Femur (tissue), 1 donor: ENCODE measurements at regions not wholly inside any gene's neighbourhood (a gene's known extent, or its start where the extent isn't known, plus 50 kb on each side); places are given as distances from the start of the nearest gene placed in this dataset.

Source experiments
- DNase-seq: peaks from one replicate; pipeline ENCODE4 v3.0.0-alpha.2; 2017

DNA sequence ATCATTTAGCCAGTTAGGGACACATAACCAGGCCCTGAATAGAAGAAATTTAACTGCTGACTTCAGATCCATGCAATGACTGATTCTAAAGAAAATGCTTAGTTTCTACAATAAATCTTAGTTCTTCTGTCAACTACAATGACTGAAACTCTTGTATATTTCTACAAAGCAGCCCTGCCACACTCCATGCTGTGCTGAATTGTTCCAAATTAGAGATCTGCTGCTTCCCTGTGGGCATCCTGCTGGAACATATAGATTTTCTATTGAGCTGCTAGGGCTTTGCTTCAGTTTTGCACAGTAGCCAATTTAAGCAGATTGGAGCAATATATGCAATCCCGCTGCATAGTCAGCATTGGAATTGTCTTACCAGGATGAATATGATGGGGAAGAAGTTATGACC lies 312.8 kb upstream of the SMIM31 start:
- DNase-seq: no peak

DNA sequence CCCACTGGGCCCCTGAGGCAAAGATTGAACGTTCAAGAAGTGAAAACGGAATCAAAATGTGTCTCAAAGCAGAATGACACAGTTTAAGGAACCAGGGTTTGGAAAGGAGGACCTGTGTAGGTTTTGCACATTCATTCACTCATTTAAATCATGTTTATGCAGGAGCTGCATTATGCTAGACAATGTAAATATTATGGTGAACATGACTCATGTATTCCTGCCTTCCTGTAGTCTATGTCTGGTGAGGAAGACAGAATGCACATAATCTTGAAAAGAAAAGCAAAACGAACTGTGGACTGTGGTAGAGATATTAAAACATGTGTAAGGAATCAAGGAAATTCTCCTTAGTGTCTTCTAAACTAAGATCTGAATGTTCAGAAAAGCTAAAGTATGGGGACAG lies 311.8 kb upstream of the SMIM31 start:
- no peak for DNase-seq

DNA sequence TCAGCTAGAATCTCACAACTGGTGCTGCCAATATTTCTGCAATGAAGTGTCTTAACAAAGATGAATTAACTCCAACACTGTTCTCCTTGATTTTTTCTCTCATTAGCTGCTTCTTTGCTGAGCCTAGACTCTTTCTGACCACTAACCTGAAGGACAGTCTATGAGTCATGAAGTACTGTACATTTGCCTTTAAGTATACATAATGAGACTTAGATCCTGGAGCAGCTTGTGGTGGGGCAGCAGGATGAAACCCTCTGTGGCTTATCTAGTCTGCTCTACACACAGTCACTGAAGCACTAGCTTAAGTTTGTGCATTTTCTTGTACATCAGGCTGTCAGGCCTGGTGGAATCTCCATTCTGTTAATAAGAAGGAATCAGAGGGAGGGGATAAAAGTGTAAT lies 307.4 kb upstream of the SMIM31 start:
- no peak for DNase-seq

DNA sequence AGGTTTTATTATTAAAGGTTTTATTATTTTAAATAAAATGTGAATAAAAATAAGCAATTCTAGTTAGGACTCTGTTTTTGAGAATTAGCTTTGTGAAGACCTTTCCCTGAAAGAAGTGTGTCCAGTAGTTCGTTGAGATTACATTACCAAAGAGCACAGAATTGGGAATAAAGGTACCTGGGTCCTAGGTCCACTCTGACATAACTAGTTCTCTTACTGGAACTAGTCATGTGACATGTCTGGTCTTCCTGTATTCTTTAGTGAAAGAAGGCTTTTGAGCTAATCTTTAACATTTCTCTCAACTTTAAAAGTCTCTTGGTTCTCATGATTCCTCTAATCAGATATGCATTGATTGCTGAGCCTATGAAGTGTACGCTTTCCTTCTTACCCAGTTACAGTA lies 292.0 kb upstream of the SMIM31 start:
- DNase-seq: no peak

DNA sequence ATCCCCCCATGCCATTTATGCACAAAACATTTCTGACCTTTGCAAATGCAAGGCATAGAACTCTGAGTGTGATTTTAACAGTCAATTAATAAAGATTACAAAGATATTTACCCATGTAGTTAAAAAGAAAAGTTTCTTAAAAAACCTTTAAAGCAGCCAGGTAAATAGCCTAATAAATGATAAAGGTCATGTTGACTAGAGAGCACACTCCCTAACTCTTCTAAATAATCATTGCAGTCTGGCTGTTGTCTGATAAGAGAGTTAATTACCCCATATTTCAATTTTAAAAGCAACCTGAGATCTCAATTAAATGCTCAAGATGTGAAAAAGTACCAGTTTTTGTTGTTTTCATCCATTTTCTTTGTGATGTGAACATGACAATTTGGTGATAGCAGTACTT lies 291.5 kb upstream of the SMIM31 start:
- DNase-seq: no peak

DNA sequence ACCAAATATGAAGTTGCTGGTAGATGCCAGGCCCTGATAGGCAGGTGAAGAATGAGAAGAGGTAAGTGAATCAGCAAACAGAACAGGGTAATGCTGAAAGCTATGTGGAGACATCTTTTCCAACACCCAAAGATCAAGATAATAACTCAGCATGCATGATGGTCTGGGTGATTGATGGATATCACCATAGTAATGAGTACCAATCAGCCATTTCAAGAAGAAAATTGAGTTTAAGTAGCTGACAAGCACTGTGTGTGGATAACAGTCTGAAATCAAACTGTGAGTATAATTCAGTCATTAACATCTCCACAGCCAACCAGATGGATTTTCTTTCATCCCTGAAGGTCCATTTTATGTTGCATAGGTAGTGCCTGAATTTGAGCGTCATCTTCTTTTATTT lies 289.6 kb upstream of the SMIM31 start:
- no peak for DNase-seq

DNA sequence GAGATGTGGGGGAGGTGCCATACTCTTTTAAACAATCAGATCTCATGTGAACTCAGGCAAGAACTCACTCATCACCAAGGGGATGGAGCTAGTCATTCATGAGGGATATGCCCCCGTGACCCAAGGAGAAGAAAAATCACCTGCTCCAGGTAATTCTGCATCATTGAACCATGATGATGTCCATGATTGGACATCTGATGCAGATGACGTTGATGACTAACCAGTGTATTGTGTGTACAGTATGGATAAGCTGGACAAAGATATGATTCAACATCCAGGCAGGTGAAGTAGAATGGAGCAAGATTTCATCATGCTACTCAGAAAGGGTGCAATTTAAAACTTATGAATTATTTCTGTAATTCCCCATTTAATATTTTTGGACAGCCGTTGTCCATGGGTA lies 286.4 kb upstream of the SMIM31 start:
- DNase-seq: no peak

DNA sequence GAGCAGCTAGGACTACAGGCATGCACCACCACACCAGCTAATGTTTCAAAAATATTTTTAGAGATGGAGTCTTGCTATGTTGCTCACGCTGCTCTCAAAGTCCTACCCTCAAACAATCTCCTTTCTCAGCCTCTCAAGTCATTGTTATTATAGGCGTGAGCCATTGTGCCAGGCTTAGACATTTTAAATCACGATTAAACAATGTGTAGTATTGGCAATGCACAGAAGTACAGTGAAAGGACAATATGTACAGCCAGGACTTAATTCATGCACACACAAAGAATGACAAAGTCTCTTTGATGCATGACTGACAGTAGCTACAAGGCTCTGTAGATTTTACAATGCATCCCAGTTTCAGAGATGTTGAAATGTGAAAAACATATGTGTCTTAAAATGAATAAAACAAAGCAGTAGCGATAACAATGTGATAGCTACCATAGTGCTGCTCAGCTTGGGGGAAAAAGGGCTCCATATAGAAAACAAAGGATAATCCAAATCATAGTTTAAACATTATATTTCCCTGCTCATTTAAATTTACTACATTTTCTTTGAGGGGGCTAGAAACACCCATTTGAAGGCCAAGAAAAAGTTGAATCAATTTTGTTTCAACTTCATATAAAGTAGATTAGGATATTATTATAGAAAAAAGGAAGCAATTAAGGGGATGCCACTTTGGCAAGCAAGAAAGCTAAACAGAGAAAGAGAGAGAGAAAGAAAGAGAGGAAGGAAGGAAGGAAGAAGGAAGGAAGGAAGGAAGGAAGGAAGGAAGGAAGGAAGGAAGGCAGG lies 272.4 kb upstream of the SMIM31 start:
- DNase-seq: no peak

DNA sequence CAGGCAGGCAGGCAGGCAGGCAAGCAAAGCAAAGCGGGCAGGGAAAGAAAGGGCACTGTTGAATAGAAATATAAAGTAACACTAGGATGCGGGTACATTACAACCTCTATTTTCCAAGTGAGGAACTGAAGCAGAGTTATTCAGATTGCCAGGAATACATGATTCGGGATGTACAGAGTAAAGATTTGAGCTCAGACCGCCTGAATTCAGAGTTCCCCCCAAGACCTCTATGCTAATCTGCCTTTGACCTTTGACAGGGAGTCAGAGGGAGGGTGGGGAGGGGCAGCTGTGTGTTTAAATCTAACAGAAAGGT lies 271.9 kb upstream of the SMIM31 start:
- DNase-seq: no peak

DNA sequence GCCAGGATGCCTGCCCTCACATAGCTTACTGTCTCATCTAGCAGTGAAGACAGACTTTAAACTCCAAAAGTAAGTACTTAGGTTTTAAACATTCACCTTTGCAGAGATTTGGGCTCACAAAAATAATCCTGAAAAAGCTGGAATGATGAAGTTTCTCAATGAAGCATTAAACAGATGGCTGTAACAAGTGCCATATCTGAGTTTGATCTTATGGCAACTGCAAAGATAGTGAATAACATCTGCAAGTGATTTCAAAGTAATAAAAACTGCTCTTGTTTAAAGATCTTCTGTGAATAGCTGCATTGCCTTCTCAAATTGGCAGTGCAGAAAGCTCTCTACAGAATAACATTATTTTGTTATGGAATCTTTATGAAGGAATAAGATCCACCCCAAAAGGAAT lies 271.2 kb upstream of the SMIM31 start:
- no peak for DNase-seq

DNA sequence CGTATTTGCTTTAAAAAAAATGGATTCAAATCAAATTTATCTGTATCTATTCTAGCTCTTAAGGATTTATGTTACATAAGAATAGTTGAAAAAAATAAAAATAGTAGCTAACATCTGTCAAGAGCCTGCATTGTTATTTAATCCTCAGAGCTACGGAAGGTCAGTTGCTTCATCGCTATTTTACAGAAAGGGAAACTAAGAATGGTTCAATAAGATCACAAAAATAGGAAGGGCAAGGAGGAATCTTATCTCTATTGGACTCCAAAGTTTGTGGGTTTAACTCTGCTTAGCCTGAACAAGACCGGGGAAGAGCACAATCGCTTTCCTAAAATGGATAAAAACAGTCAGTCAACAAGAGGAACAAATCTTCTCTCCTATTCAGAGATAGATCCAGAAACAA lies 270.2 kb upstream of the SMIM31 start:
- no peak for DNase-seq

DNA sequence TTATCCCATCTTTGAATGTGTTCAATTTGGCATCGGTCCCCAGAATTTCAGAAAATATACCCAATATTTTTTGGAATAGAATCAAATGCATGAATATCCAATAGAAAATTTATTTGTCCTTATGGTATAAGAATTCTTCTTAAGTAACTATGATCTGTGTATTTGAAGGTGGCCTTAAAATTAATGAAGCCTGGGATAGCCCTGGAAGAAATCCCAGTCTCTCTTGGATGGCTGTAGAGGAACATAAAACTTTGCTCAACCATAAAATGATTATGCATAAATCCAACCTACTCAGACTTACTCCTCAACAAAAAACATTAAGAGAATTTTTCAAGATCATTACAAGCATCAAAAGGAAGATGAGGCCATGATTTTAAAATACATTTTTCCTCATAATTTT lies 269.4 kb upstream of the SMIM31 start:
- DNase-seq: peak; percentile 40

DNA sequence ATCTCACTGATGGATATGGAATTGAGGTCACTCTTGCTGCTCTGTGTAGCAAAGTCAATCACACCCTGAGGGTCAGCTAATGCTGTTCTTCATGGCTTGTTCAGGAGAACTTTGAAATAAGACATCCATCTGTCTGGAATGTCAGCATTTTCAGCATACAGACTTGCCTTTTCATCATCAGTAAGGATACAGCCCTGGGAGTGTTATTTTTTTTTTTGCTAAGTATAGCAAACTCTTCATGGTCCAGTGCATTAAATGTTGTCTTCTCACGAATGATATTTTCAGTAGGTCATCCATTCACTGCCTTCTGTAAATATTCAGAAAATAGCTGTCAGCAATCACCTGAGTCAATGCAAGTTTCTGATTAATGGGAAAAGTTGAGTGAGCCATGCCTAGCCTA lies 268.8 kb upstream of the SMIM31 start:
- DNase-seq: no peak

DNA sequence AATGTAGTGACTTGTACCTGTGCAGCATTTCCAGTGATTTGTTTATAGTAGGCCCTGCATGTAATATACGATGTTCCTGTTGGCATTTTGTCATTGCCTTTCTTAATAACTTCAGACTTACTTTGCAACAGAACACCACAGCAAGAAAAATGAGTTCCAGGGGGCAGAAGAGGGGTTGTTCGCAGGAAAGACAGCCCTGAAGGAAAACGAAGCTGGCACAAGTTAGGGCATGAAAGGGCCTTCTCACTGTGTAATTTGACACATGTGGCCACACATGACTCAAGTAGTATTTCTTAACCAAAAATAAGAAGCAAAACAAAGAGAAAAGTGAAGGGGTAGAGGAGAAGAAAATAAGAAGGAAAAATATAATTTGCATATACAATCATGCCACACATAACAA lies 265.8 kb upstream of the SMIM31 start:
- DNase-seq: no peak

DNA sequence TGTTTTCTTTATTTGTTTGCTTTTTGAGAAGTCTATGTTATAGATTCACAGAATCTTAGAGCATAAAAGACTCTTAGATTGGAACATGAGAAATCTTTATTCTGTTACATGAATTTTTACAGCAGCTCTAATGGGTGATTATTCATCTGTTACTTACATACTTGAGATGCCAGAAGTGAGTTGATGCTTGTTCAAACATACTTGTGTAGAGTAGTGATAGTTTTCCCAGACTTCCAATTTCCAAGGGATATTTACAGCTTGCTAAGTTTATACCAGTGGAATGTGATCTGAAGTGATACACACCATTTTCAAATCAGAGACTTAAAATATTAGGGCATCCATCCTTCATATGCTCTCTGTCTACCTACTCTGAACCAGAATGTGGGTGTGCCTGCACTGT lies 252.9 kb upstream of the SMIM31 start:
- DNase-seq: no peak

DNA sequence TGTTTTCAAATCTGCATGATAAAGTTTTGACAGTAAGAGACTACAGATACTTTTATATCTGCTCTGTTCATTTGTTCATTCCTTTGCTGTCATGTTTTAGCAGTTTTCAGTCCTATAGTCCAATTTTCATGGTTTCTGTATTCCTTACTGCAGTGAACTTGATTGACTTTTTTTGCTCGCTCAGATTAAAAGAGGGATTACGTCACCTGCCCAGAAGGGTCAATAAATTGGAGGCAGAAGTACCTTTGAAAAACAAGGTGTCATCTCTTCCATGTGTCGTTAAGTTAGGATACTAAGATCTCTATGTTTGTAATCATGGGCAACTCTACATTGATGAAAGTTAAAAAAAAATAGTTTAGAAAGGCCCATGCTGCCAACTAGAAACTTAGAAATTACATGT lies 250.1 kb upstream of the SMIM31 start:
- no peak for DNase-seq

DNA sequence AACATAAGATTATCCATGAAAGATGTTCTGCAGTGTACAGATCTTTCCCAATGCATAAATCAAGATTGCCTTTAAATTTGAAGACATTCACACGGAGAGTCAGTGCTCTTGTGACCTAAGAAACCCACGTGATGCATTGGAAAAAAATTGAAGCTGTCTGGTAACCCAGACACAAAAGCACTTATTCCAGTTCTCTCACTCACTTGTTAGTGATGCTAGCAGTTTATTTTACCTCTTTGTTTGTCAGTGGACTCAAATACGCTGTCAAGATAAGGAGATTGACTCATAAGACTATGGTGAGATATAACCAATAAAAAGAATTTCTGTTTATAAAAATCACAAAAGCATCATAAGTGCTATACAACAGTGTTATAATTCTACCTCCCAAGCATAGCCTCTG lies 245.8 kb upstream of the SMIM31 start:
- no peak for DNase-seq

DNA sequence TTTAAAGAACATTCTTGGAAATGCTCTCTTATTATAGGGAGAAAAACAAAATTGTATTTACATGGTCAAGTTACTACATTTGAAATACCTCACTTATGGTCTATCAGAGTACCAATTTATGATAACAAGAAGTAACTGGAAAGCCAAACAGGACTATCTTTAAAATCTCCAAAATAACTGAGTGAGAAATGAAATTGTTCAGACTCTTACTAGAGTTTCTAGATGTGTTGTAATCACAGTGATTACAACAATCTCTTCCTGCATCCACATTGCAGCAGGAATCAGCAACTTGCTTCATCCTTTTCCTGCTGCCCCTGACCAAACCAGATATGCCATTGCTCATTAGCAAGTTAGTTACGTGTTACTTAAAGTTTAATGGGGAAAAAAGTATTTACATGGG lies 245.2 kb upstream of the SMIM31 start:
- no peak for DNase-seq

DNA sequence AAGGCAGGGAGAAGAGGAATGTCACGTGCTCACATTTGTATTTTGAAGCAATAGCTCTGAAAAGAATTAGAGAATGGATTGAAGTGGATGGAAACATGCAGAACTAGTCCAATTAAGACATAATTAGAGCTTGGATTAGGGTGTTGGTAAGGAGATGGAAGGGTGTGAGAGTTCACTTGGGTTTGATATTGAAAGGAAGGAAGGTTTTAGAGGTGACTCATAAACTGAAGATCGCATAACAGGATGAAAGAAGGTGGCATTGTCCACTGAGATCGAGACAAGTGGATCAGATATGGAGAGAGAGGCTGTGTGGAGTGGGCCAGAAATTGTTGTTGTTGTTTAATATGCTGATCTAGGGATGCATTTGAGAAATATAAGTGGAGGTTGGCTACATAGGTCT lies 244.0 kb upstream of the SMIM31 start:
- no peak for DNase-seq

DNA sequence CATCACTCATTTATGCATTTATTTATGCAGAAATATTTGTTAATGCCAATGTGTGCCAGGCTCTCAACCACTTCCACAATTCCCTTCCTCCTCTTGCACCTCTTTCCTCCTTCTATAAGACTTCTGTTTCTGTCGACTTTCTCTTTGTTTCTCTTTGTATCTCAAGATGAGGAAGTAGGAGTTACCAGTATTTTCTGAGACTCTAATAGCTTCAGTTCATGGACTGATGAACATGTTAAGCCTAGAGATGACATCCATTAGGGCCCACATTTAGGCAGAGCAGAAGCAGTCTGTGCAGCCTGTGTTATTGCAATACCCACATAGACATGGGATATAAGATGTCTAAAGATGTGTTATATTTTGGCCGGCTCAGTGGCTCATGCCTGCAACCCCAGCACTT lies 241.8 kb upstream of the SMIM31 start:
- DNase-seq: no peak

DNA sequence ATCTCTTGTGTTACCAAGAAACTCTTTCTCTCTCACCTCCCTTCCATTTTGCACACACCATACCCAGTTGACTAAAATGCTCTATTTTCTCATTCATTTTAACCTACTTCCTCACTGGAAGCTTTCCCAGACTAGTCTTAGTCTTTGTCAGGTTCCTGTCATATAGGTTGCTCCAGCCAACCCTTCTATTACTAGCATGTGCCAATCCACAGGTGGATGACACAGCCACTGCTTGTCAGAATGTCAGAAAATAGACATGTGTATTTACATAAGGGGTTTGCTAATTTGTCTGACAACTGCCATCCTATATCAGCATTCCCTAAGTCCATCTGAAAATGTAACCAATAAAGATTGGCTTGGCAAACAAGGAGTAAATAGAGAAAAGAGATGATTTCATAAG lies 239.2 kb upstream of the SMIM31 start:
- no peak for DNase-seq

DNA sequence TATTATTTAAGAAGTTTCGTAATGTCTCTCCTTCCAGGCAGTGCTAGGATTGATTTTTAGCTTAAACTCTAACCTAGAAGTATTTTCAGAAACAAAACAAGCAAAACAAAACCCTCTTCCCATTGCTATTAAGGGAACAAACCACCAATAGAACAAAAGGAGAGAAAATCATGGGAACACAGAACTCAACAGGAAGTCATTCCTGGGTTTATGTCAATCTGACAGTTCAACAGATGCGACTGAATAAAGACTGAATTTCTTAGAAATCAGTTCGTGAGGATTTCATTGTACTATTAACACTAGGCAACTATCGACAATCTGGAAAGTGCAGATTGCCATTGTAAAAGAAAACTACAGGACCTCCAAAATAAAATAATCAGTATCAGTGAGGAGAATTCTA lies 229.1 kb upstream of the SMIM31 start:
- no peak for DNase-seq

DNA sequence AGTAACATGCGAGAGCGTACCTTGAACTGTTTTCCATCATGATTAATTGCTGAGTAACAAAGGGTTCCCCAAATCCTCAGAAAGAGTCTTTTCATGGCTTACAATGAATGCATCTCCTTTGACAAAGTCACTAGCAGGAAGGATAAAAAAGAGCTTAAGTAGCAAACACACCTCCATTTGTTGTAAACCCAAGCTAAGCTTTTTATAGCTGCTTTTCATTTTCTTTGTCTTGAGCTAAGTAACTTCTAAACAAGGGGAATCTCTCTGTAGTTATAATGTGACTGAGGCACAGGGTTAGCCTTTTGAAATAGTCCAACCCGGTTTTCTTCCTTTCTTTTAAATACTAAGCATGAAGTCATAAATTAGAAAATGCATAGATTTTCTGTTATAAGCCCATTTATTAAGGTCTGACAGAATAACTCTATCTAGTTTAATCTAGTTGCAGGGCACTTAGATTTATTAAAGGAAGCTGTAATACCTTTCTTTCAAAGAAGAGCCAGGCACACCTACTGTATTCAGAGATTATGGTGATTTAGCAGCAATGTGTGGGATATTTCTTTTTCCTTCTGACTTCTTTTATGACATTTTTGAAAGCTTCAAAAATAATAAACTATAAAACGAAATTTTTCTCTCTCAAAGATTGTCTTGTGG lies 226.9 kb upstream of the SMIM31 start:
- no peak for DNase-seq

DNA sequence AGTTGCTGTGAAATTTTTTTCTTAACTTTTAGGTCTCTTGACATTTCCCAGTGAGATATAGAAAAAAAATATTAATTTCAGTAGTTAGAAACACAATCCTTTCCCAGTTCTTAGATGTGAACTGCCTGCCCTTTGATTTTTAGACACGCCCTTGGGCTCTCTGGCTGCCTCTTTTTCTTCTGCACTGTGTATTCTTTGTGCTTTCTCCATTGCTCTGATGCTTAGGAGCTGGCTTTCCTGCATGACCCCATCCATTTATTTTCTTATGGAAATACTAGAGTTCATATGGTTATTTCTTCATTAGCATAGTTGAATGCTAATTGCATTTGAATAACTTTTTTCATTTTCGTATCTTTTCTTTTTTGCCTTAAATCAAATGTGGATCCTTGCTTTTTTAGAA lies 224.9 kb upstream of the SMIM31 start:
- no peak for DNase-seq

DNA sequence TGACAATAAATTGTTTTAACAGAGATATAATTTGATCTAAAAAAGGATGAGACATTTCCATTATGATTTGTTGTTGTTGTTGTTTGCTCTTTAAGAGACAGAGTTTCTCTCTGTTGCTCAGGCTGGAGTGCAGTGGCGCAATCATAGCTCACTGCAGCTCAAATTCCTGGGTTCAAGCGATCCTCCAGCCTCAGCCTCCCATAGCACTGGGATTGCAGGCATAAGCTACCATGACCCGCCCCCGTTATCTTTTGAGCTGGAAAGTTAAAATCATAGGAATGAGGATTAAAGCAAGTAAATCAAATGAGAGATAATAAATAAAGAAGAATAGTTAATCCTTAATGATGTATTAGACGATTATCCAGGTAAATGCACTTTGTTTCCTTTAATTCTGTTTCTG lies 224.4 kb upstream of the SMIM31 start:
- no peak for DNase-seq
